Esophagus muscularis mucosa (tissue), 3 donors: ENCODE measurements at regions not wholly inside any gene's neighbourhood (a gene's known extent, or its start where the extent isn't known, plus 50 kb on each side); places are given as distances from the start of the nearest gene placed in this dataset.

Experiments
- POLR2A ChIP-seq: fragments of 450-650 bp; IDR thresholded peaks from one replicate; pipeline ENCODE4 v1.6.1; 2017; ENCODE audit warnings: antibody characterized with exemption, moderate library complexity, mild to moderate bottlenecking, low read depth
- TF ChIP-seq, protein P1 (sequence below), 3 experiments: fragments of 200-600 bp in 2 of 3; fragments of 450-650 bp in 1 of 3; sonication (generic) in 2 of 3; IDR thresholded peaks; one replicate each; pipeline ENCODE4 v1.5.1; 2017 to 2019; ENCODE audit warnings: antibody characterized with exemption in 3 of 3, mild to moderate bottlenecking in 2 of 3, moderate library complexity in 1 of 3

DNA sequence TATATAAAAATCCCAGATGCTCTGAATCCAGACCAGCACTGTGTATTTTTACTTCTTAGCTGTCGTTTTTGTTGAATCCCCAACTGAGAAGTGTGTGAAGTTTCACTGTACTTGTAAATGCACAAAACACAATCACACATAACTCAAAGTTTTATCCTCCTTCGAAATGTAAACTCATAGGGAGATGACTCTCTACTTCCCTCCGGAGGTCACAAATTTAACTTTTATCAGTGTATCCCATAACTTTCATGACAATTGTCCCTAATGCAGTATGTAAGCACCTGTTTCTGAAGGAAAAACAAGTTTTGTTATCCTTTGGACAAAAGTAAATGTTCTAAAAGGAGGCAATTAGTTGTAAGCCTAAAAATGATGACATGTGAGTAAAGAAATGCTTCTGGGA is 665.0 kb upstream of the SLITRK6 start:
- TF ChIP-seq POLR2A, result no peak
- TF ChIP-seq, protein P1, sequence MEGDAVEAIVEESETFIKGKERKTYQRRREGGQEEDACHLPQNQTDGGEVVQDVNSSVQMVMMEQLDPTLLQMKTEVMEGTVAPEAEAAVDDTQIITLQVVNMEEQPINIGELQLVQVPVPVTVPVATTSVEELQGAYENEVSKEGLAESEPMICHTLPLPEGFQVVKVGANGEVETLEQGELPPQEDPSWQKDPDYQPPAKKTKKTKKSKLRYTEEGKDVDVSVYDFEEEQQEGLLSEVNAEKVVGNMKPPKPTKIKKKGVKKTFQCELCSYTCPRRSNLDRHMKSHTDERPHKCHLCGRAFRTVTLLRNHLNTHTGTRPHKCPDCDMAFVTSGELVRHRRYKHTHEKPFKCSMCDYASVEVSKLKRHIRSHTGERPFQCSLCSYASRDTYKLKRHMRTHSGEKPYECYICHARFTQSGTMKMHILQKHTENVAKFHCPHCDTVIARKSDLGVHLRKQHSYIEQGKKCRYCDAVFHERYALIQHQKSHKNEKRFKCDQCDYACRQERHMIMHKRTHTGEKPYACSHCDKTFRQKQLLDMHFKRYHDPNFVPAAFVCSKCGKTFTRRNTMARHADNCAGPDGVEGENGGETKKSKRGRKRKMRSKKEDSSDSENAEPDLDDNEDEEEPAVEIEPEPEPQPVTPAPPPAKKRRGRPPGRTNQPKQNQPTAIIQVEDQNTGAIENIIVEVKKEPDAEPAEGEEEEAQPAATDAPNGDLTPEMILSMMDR (IDR thresholded peaks at IDR 0.05), result no peak
